CD4-positive, CD25-positive, alpha-beta regulatory T cell (primary cell): ENCODE measurements at regions not wholly inside any gene's neighbourhood (a gene's known extent, or its start where the extent isn't known, plus 50 kb on each side); places are given as distances from the start of the nearest gene placed in this dataset.

Experiments used
- ATAC-seq, 2 donors: fragments of 150-1000 bp; cut with Tn5 transposase; one replicate each; pipeline ENCODE4 v1.10.0; 2021; ENCODE audit warnings: low read depth in 2 of 2, moderate number of reproducible peaks in 2 of 2, moderate library complexity in 1 of 2
- DNase-seq, 3 donors: peaks; one replicate each; pipeline versions ENCODE4 v3.0.0 to v3.0.0-alpha.2; 2012 to 2022; ENCODE audit warnings: mixed read lengths in 1 of 3
- H3K27ac ChIP-seq: one replicate; pipeline ENCODE4 v1.7.0; 2013; ENCODE audit warnings: mild to moderate bottlenecking, low read length; ENCODE audit not compliant: insufficient read depth, poor library complexity, severe bottlenecking
- H3K27me3 ChIP-seq: one replicate; pipeline ENCODE4 v1.7.0; 2013; ENCODE audit warnings: low read length; ENCODE audit not compliant: control insufficient read depth, insufficient read depth
- H3K36me3 ChIP-seq: one replicate; pipeline ENCODE4 v1.7.0; 2013; ENCODE audit warnings: mild to moderate bottlenecking, low read length, moderate library complexity; ENCODE audit not compliant: control insufficient read depth, insufficient read depth
- H3K4me1 ChIP-seq: 2 replicates; pipeline ENCODE4 v1.7.0; 2013; ENCODE audit warnings: mild to moderate bottlenecking, low read length; ENCODE audit not compliant: insufficient read depth, control insufficient read depth, poor library complexity, severe bottlenecking
- H3K4me3 ChIP-seq: one replicate; pipeline ENCODE4 v1.7.0; 2013; ENCODE audit warnings: low read depth, mild to moderate bottlenecking, low read length, moderate library complexity
- H3K9me3 ChIP-seq, 2 experiments: 1 replicate in 1 of 2; 2 replicates in 1 of 2; pipeline ENCODE4 v1.7.0; 2013; ENCODE audit warnings: low read length in 2 of 2, mild to moderate bottlenecking in 1 of 2, moderate library complexity in 1 of 2; ENCODE audit not compliant: control insufficient read depth in 2 of 2
- H3K27ac Mint-ChIP-seq, 3 donors: one replicate each; pipeline ENCODE4 v1.8.0; 2020 to 2022; ENCODE audit warnings: mild to moderate bottlenecking in 3 of 3, mixed read lengths in 3 of 3, moderate library complexity in 2 of 3
- H3K27me3 Mint-ChIP-seq: one replicate; pipeline ENCODE4 v1.8.0; 2022; ENCODE audit warnings: mild to moderate bottlenecking, mixed read lengths
- H3K36me3 Mint-ChIP-seq: one replicate; pipeline ENCODE4 v1.8.0; 2020; ENCODE audit warnings: mixed read lengths
- H3K4me1 Mint-ChIP-seq, 4 donors: one replicate each; pipeline ENCODE4 v1.8.0; 2020 to 2022; ENCODE audit warnings: mixed read lengths in 4 of 4, mild to moderate bottlenecking in 1 of 4
- H3K4me3 Mint-ChIP-seq, 4 donors: one replicate each; pipeline ENCODE4 v1.8.0; 2020 to 2022; ENCODE audit warnings: mild to moderate bottlenecking in 4 of 4, mixed read lengths in 4 of 4, moderate library complexity in 3 of 4
- H3K9me3 Mint-ChIP-seq, 7 donors: one replicate each; pipeline ENCODE4 v1.8.0; 2020 to 2022; ENCODE audit warnings: mixed read lengths in 7 of 7, mild to moderate bottlenecking in 3 of 7, moderate library complexity in 2 of 7

DNA sequence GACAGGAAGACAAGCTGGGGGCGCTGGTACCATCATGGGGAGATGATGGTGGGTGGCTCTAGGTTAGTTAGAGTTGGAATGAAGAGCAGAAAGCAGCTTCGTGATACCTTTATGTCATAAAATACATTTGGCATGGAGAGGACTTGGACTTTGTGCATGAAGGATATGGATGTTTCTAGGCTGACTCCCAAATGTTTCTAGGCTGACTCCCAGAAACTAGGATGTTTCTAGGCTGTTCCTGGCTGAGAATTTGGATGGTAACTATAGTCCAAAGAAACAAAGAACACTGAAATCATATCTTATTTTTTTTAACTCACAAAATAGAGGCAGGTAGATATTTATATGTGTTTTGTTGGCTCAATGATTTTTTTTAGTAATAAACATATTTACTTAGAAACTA lies 89.4 kb upstream of the VPREB1 start:
- Histone ChIP-seq H3K4me1 (peaks cover 7% of the 10 kb centered on the region), H3K9me3 (no peaks in the 10 kb centered on the region), H3K36me3 (no peaks in the 10 kb centered on the region), H3K4me3 (no peak overlapping the region), H3K27me3 (peaks cover 10% of the 10 kb centered on the region), H3K27ac (no peak overlapping the region)
- H3K27ac Mint-ChIP-seq = no peak overlapping the region
- H3K4me3 Mint-ChIP-seq = no peak overlapping the region
- DNase-seq = no peak
- H3K27me3 Mint-ChIP-seq = peaks cover 34% of the 10 kb centered on the region
- ATAC-seq = no peak
- H3K4me1 Mint-ChIP-seq = peaks cover 0 to 7% (median 2%) of the 10 kb centered on the region in 4 donors
- H3K9me3 Mint-ChIP-seq = no peaks in the 10 kb centered on the region
- H3K36me3 Mint-ChIP-seq = no peaks in the 10 kb centered on the region

DNA sequence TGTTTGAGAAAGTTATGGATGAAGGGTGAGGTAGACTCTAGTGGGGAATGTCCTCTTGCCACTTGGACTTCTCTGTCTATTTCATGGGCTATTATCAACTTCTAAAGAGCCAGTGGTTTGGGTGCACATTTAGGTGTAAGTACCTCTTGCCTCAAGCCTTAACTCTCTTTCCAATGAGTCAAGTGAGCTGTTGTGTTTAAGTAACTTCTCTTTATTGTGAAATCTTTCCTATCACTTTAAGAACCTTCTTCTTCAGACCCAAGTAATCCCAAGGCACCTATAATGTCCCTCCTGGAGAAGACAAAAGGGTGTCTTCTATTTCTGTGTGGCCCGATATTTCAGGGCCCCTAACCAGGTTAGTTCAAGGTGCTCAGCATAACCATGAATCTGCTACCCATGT lies 90.5 kb upstream of the VPREB1 start:
- no peak overlapping the region for H3K27ac Mint-ChIP-seq
- Histone ChIP-seq H3K4me1 (peaks cover 7% of the 10 kb centered on the region), H3K27me3 (peaks cover 9% of the 10 kb centered on the region), H3K9me3 (no peaks in the 10 kb centered on the region), H3K4me3 (no peak overlapping the region), H3K36me3 (no peaks in the 10 kb centered on the region), H3K27ac (no peak overlapping the region)
- H3K4me3 Mint-ChIP-seq = no peak overlapping the region
- H3K27me3 Mint-ChIP-seq = peaks cover 42% of the 10 kb centered on the region
- ATAC-seq (no peak), DNase-seq (no peak)
- no peaks in the 10 kb centered on the region for H3K9me3 Mint-ChIP-seq
- H3K36me3 Mint-ChIP-seq = no peaks in the 10 kb centered on the region
- peaks cover 0 to 7% (median 0%) of the 10 kb centered on the region in 4 donors for H3K4me1 Mint-ChIP-seq

DNA sequence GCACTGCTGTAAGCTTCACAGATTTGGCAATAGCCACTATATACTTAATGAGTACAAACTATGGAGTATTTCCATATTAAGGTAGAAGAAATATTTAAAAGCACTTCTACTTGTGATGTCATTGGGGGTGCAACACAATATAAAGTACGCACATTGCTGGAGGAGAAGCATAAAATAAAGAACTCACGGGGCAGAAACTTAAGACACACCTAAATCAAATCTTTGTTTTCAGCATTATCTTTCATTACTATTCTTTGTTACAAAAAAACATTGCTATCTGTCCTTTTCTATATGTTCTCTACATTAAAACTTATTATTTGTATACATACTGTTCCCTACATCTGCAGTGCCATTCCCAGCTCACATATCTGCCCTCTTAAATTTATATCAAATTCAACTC lies 93.3 kb upstream of the VPREB1 start:
- peaks cover 24% of the 10 kb centered on the region for H3K27me3 ChIP-seq
- no peaks in the 10 kb centered on the region for H3K4me1 ChIP-seq
- no peak overlapping the region for H3K27ac ChIP-seq
- Mint-ChIP-seq H3K27me3 (peaks cover 53% of the 10 kb centered on the region), H3K27ac (no peak overlapping the region), H3K9me3 (no peaks in the 10 kb centered on the region), H3K4me1 (no peaks in the 10 kb centered on the region), H3K4me3 (no peak overlapping the region), H3K36me3 (no peaks in the 10 kb centered on the region)
- ATAC-seq (no peak), DNase-seq (no peak)
- H3K9me3 ChIP-seq = no peaks in the 10 kb centered on the region
- no peak overlapping the region for H3K4me3 ChIP-seq
- no peaks in the 10 kb centered on the region for H3K36me3 ChIP-seq

DNA sequence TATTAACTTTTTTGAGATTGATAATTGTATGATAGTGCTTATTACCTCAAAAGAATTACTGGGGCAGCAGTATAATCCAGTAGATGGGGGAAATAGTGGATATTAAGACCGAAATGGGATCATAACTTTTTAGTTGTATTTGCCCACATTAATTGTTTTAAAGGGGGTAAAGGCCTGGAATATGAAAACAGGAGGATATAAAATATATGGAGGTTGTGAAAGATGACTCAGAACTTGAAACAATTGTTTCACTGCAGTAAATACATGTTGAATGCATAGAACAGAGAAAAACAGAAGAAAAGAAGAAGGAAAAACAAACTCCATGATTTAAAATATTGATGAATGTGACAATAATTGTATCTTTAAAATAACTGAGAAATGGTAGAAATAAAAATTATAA lies 94.1 kb upstream of the VPREB1 start:
- Histone ChIP-seq H3K4me1 (no peaks in the 10 kb centered on the region), H3K9me3 (no peaks in the 10 kb centered on the region), H3K4me3 (no peak overlapping the region), H3K27ac (no peak overlapping the region), H3K27me3 (peaks cover 24% of the 10 kb centered on the region), H3K36me3 (no peaks in the 10 kb centered on the region)
- Mint-ChIP-seq H3K9me3 (no peaks in the 10 kb centered on the region), H3K27ac (no peak overlapping the region), H3K4me1 (no peaks in the 10 kb centered on the region), H3K36me3 (no peaks in the 10 kb centered on the region), H3K4me3 (no peak overlapping the region), H3K27me3 (peaks cover 53% of the 10 kb centered on the region)
- DNase-seq (no peak), ATAC-seq (no peak)

DNA sequence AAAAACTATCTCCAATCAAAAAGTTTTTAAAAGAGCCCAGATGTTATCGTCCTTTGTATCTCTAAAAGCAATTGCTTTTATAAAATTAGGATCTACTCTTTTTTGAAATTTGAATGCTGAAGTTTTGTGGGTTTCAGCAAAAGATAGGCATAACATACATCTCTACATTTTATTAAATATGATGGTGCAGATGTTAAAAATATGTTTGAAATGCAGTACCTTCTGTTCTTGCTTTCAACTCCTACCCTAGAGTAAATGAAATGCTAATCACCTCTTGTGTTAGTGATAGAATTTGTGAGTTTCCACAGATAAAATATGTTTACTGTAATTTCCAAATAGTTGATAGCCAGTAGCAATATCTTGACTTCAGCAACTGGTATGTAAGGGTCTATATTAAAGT lies 95.7 kb upstream of the VPREB1 start:
- H3K36me3 Mint-ChIP-seq = no peaks in the 10 kb centered on the region
- no peaks in the 10 kb centered on the region for H3K4me1 Mint-ChIP-seq
- no peak for ATAC-seq
- no peaks in the 10 kb centered on the region for H3K9me3 ChIP-seq
- H3K4me1 ChIP-seq = no peaks in the 10 kb centered on the region
- no peaks in the 10 kb centered on the region for H3K36me3 ChIP-seq
- peaks cover 58% of the 10 kb centered on the region for H3K27me3 Mint-ChIP-seq
- no peaks in the 10 kb centered on the region for H3K9me3 Mint-ChIP-seq
- no peak overlapping the region for H3K4me3 Mint-ChIP-seq
- peaks cover 24% of the 10 kb centered on the region for H3K27me3 ChIP-seq
- H3K27ac Mint-ChIP-seq = no peak overlapping the region
- H3K4me3 ChIP-seq = no peak overlapping the region
- no peak overlapping the region for H3K27ac ChIP-seq
- DNase-seq = no peak

DNA sequence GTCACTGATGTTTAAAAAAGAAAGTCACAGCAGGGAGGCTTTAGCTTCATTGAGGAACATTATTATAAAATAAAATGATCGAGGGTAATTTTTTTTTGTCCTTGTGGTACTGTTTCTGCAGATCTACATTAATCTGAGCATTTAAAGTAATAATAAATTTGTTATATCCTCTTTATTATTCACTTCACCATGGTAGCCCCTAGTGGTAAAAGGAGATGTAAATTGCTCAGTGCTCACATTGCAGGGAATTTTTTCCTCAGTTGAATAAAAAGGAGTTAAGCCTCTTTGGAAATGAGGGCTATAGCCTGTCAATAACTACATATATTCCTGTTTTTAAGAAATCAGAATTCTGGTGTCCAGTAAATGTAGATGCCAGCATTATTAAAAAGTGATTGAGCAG lies 99.7 kb upstream of the VPREB1 start:
- ATAC-seq = no peak
- DNase-seq = no peak
- Mint-ChIP-seq H3K4me3 (no peak overlapping the region), H3K27me3 (peaks cover 49% of the 10 kb centered on the region), H3K27ac (no peak overlapping the region), H3K36me3 (no peaks in the 10 kb centered on the region), H3K4me1 (no peaks in the 10 kb centered on the region), H3K9me3 (no peaks in the 10 kb centered on the region)
- Histone ChIP-seq H3K4me1 (no peaks in the 10 kb centered on the region), H3K27ac (no peak overlapping the region), H3K9me3 (no peaks in the 10 kb centered on the region), H3K4me3 (no peak overlapping the region), H3K27me3 (peaks cover 43% of the 10 kb centered on the region), H3K36me3 (no peaks in the 10 kb centered on the region)

DNA sequence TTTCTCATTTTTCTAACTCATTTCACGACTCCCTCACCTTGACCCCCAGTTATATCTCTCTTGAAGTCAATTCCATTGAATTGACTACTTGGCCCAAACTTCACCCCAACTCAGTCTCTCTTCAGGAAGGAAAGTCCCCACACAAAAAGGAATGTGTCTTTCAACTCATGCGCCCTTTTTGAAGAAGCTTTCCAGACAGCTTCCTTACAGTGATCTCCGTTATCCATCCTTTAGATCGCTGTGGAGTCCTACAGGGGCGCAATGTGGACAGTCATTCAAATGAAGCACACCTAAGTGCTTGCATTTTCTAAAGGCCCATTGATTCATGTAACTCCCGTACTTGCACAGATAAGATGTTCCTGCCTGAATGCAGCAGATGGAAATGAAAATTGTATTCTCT lies 101.1 kb upstream of the VPREB1 start:
- no peak overlapping the region for H3K27ac Mint-ChIP-seq

DNA sequence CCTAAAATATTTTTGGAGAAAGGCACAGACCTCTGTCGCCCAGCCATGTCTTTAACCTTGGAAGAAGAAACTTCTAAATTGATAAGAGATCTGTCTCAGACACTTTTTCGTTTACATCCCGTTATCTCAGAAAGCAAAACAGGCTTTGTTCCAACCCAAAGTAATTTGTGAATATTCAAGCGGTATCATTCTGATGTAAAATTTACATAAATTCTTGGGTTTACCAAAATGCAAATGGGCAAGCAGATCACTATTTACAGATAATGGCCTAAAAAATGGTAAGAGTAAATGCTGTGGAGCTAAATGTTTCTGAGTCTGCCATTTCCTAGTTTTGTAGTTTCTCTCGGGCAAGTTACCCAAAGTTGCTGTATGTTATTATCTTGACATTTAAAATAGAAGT lies 101.9 kb upstream of the VPREB1 start:
- no peak overlapping the region for H3K27ac Mint-ChIP-seq
- no peak overlapping the region for H3K4me3 Mint-ChIP-seq
- no peak overlapping the region for H3K4me3 ChIP-seq
- H3K27ac ChIP-seq = no peak overlapping the region
- no peaks in the 10 kb centered on the region for H3K36me3 ChIP-seq
- H3K9me3 Mint-ChIP-seq = no peaks in the 10 kb centered on the region
- no peak for DNase-seq
- ATAC-seq = no peak
- peaks cover 38% of the 10 kb centered on the region for H3K27me3 ChIP-seq
- no peaks in the 10 kb centered on the region for H3K4me1 Mint-ChIP-seq
- H3K4me1 ChIP-seq = no peaks in the 10 kb centered on the region
- no peaks in the 10 kb centered on the region for H3K36me3 Mint-ChIP-seq
- no peaks in the 10 kb centered on the region for H3K9me3 ChIP-seq
- H3K27me3 Mint-ChIP-seq = peaks cover 33% of the 10 kb centered on the region

More for the DNA sequence above, 101.1 kb upstream of the VPREB1 start:
- DNase-seq (no peak), ATAC-seq (no peak)
- no peaks in the 10 kb centered on the region for H3K4me1 Mint-ChIP-seq
- no peaks in the 10 kb centered on the region for H3K9me3 Mint-ChIP-seq
- no peak overlapping the region for H3K4me3 Mint-ChIP-seq
- H3K9me3 ChIP-seq = no peaks in the 10 kb centered on the region
- no peaks in the 10 kb centered on the region for H3K36me3 ChIP-seq
- H3K4me3 ChIP-seq = no peak overlapping the region
- peaks cover 42% of the 10 kb centered on the region for H3K27me3 ChIP-seq
- peaks cover 41% of the 10 kb centered on the region for H3K27me3 Mint-ChIP-seq
- H3K36me3 Mint-ChIP-seq = no peaks in the 10 kb centered on the region
- no peaks in the 10 kb centered on the region for H3K4me1 ChIP-seq
- H3K27ac ChIP-seq = no peak overlapping the region
